ENCODE measurements at regions not wholly inside any gene's neighbourhood (a gene's known extent, or its start where the extent isn't known, plus 50 kb on each side); places are given as distances from the start of the nearest gene placed in this dataset.

GRCh38 chr10:62475551-62475950 is 101.4 kb downstream of the ZNF365 start:
- DNase-seq (ENCODE audit: insufficient read length, low spot score, missing footprints), result peak; percentile 48
- no peak overlapping the region for H2AFZ ChIP-seq (ENCODE audit: low read length)
- H3K9me3 ChIP-seq (ENCODE audit: low read depth, low read length), result no peaks in the 10 kb centered on the region
- H3K36me3 ChIP-seq (ENCODE audit: insufficient read depth, low read length), result no peaks in the 10 kb centered on the region
- peaks cover 5% of the 10 kb centered on the region for H3K4me1 ChIP-seq (ENCODE audit: insufficient read depth, low read length)
- H4K20me1 ChIP-seq (ENCODE audit: insufficient read depth, low read length), result no peaks in the 10 kb centered on the region
- H3K4me2 ChIP-seq (ENCODE audit: insufficient read depth, low read length), result no peak overlapping the region
- peaks cover 2% of the 10 kb centered on the region for H3K27me3 ChIP-seq (ENCODE audit: insufficient read depth, low read length)
- no peaks in the 10 kb centered on the region for H3K79me2 ChIP-seq (ENCODE audit: insufficient read depth, low read length)
- TF ChIP-seq CTCF (IDR thresholded peaks at IDR 0.05; ENCODE audit: extremely low read depth, low read depth, low read length), result no peak
- H3K27ac ChIP-seq (ENCODE audit: low read depth, low read length), result no peak overlapping the region
- no peak overlapping the region for H3K4me3 ChIP-seq (ENCODE audit: insufficient read depth, low read length)

GRCh38 chr10:62479523-62479922 is 105.4 kb downstream of the ZNF365 start:
- TF ChIP-seq CTCF (IDR thresholded peaks at IDR 0.05; ENCODE audit: extremely low read depth, low read depth, low read length), result no peak
- Histone ChIP-seq H4K20me1 (ENCODE audit: insufficient read depth, low read length) (no peaks in the 10 kb centered on the region), H3K4me2 (ENCODE audit: insufficient read depth, low read length) (no peak overlapping the region), H3K4me1 (ENCODE audit: insufficient read depth, low read length) (no peaks in the 10 kb centered on the region), H3K79me2 (ENCODE audit: insufficient read depth, low read length) (no peaks in the 10 kb centered on the region), H3K27me3 (ENCODE audit: insufficient read depth, low read length) (no peaks in the 10 kb centered on the region), H2AFZ (ENCODE audit: low read length) (no peak overlapping the region), H3K36me3 (ENCODE audit: insufficient read depth, low read length) (no peaks in the 10 kb centered on the region), H3K4me3 (ENCODE audit: insufficient read depth, low read length) (no peak overlapping the region), H3K27ac (ENCODE audit: low read depth, low read length) (no peak overlapping the region), H3K9me3 (ENCODE audit: low read depth, low read length) (no peaks in the 10 kb centered on the region)
- DNase-seq (ENCODE audit: insufficient read length, low spot score, missing footprints), result no peak

GRCh38 chr10:62480196-62480595 is 106.0 kb downstream of the ZNF365 start:
- no peaks in the 10 kb centered on the region for H3K27me3 ChIP-seq (ENCODE audit: insufficient read depth, low read length)
- H3K36me3 ChIP-seq (ENCODE audit: insufficient read depth, low read length), result no peaks in the 10 kb centered on the region
- H3K4me1 ChIP-seq (ENCODE audit: insufficient read depth, low read length), result no peaks in the 10 kb centered on the region
- H3K27ac ChIP-seq (ENCODE audit: low read depth, low read length), result no peak overlapping the region
- H3K79me2 ChIP-seq (ENCODE audit: insufficient read depth, low read length), result no peaks in the 10 kb centered on the region
- no peak for TF ChIP-seq CTCF (IDR thresholded peaks at IDR 0.05; ENCODE audit: extremely low read depth, low read depth, low read length)
- H3K9me3 ChIP-seq (ENCODE audit: low read depth, low read length), result no peaks in the 10 kb centered on the region
- H4K20me1 ChIP-seq (ENCODE audit: insufficient read depth, low read length), result no peaks in the 10 kb centered on the region
- no peak overlapping the region for H3K4me2 ChIP-seq (ENCODE audit: insufficient read depth, low read length)
- no peak for DNase-seq (ENCODE audit: insufficient read length, low spot score, missing footprints)
- no peak overlapping the region for H2AFZ ChIP-seq (ENCODE audit: low read length)
- no peak overlapping the region for H3K4me3 ChIP-seq (ENCODE audit: insufficient read depth, low read length)

- Histone ChIP-seq H3K27me3 (ENCODE audit: insufficient read depth, low read length) (no peaks in the 10 kb centered on the region), H2AFZ (ENCODE audit: low read length) (no peak overlapping the region), H3K4me3 (ENCODE audit: insufficient read depth, low read length) (no peak overlapping the region), H3K4me1 (ENCODE audit: insufficient read depth, low read length) (no peaks in the 10 kb centered on the region), H3K36me3 (ENCODE audit: insufficient read depth, low read length) (no peaks in the 10 kb centered on the region), H3K27ac (ENCODE audit: low read depth, low read length) (no peak overlapping the region), H3K9me3 (ENCODE audit: low read depth, low read length) (no peaks in the 10 kb centered on the region), H3K4me2 (ENCODE audit: insufficient read depth, low read length) (no peak overlapping the region), H3K79me2 (ENCODE audit: insufficient read depth, low read length) (no peaks in the 10 kb centered on the region), H4K20me1 (ENCODE audit: insufficient read depth, low read length) (no peaks in the 10 kb centered on the region)
- DNase-seq (ENCODE audit: insufficient read length, low spot score, missing footprints), result peak; percentile 2
- TF ChIP-seq CTCF (IDR thresholded peaks at IDR 0.05; ENCODE audit: extremely low read depth, low read depth, low read length), result no peak
These were observed 108.4 kb downstream of the ZNF365 start for GRCh38 chr10:62482581-62482980.
